ENCODE measurements at regions not wholly inside any gene's neighbourhood (a gene's known extent, or its start where the extent isn't known, plus 50 kb on each side); places are given as distances from the start of the nearest gene placed in this dataset.

- Histone ChIP-seq H3K4me3 (ENCODE audit: control insufficient read depth in 2 of 3, extremely low read depth in 1 of 3, insufficient read depth in 2 of 3, low read depth in 1 of 3, low read length in 3 of 3) (no peak overlapping the region), H3K9me1 (ENCODE audit: control insufficient read depth, extremely low read depth, insufficient read depth, low read length) (peaks cover 3% of the 10 kb centered on the region), H3K9ac (ENCODE audit: control insufficient read depth, extremely low read depth, insufficient read depth, low read length) (no peak overlapping the region), H2AFZ (ENCODE audit: control insufficient read depth, low read length) (no peak overlapping the region), H3K27me3 (ENCODE audit: control insufficient read depth, extremely low read depth, insufficient read depth, low read length) (no peaks in the 10 kb centered on the region), H3K36me3 (ENCODE audit: control insufficient read depth in 2 of 2, extremely low read depth in 1 of 2, insufficient read depth in 2 of 2, low read length in 2 of 2) (no peaks in the 10 kb centered on the region), H3K4me1 (ENCODE audit: control insufficient read depth, extremely low read depth, insufficient read depth, low read length) (peaks cover 30% of the 10 kb centered on the region), H3K27ac (ENCODE audit: control insufficient read depth, insufficient read depth, low read length) (no peak overlapping the region), H4K20me1 (ENCODE audit: control insufficient read depth, extremely low read depth, insufficient read depth, low read length) (no peaks in the 10 kb centered on the region), H3K79me2 (ENCODE audit: control insufficient read depth, insufficient read depth, low read length) (peaks cover 8% of the 10 kb centered on the region), H3K4me2 (ENCODE audit: control insufficient read depth, extremely low read depth, insufficient read depth, low read depth, low read length) (no peak overlapping the region), H3K9me3 (ENCODE audit: control insufficient read depth, low read depth, low read length) (no peaks in the 10 kb centered on the region)
- TF ChIP-seq EZH2 (IDR thresholded peaks at IDR 0.05; ENCODE audit: low read length) (no peak), CTCF (optimal IDR thresholded peaks at IDR 0.05 in 1 of 3, IDR thresholded peaks at IDR 0.05 in 1 of 3, conservative IDR thresholded peaks at IDR 0.05 in 1 of 3; ENCODE audit: extremely low read depth in 1 of 3, insufficient read depth in 2 of 3, low read length in 3 of 3) (peak; percentile 58 to 78 (median 61))
- DNase-seq (ENCODE audit: low read depth, low spot score) (no peak), FAIRE-seq (peak; percentile 97)
- dilution Hi-C loops (cut with MboI; ENCODE audit: extremely low pct_ligation_motif_present, low sequenced_read_pairs) = no loop called here
Observed at GRCh38 chr6:56757588-56757984, 114.9 kb upstream of the DST start.

- H3K4me2 ChIP-seq (ENCODE audit: control insufficient read depth, extremely low read depth, insufficient read depth, low read depth, low read length) = no peak overlapping the region
- no peaks in the 10 kb centered on the region for H3K9me3 ChIP-seq (ENCODE audit: control insufficient read depth, low read depth, low read length)
- H3K4me3 ChIP-seq (ENCODE audit: control insufficient read depth in 2 of 3, extremely low read depth in 1 of 3, insufficient read depth in 2 of 3, low read depth in 1 of 3, low read length in 3 of 3) = no peak overlapping the region
- H3K9me1 ChIP-seq (ENCODE audit: control insufficient read depth, extremely low read depth, insufficient read depth, low read length) = peaks cover 3% of the 10 kb centered on the region
- no peaks in the 10 kb centered on the region for H4K20me1 ChIP-seq (ENCODE audit: control insufficient read depth, extremely low read depth, insufficient read depth, low read length)
- no peak overlapping the region for H3K27ac ChIP-seq (ENCODE audit: control insufficient read depth, insufficient read depth, low read length)
- H2AFZ ChIP-seq (ENCODE audit: control insufficient read depth, low read length) = no peak overlapping the region
- H3K4me1 ChIP-seq (ENCODE audit: control insufficient read depth, extremely low read depth, insufficient read depth, low read length) = peaks cover 33% of the 10 kb centered on the region
- no peak for TF ChIP-seq EZH2 (IDR thresholded peaks at IDR 0.05; ENCODE audit: low read length)
- no peak for TF ChIP-seq CTCF (optimal IDR thresholded peaks at IDR 0.05 in 1 of 3, IDR thresholded peaks at IDR 0.05 in 1 of 3, conservative IDR thresholded peaks at IDR 0.05 in 1 of 3; ENCODE audit: extremely low read depth in 1 of 3, insufficient read depth in 2 of 3, low read length in 3 of 3)
- no peak for DNase-seq (ENCODE audit: low read depth, low spot score)
- no peaks in the 10 kb centered on the region for H3K36me3 ChIP-seq (ENCODE audit: control insufficient read depth in 2 of 2, extremely low read depth in 1 of 2, insufficient read depth in 2 of 2, low read length in 2 of 2)
- no peaks in the 10 kb centered on the region for H3K27me3 ChIP-seq (ENCODE audit: control insufficient read depth, extremely low read depth, insufficient read depth, low read length)
- FAIRE-seq = peak; percentile 46
- no peak overlapping the region for H3K9ac ChIP-seq (ENCODE audit: control insufficient read depth, extremely low read depth, insufficient read depth, low read length)
- dilution Hi-C loops (cut with MboI; ENCODE audit: extremely low pct_ligation_motif_present, low sequenced_read_pairs) = no loop called here
- H3K79me2 ChIP-seq (ENCODE audit: control insufficient read depth, insufficient read depth, low read length) = peaks cover 8% of the 10 kb centered on the region
Observed at GRCh38 chr6:56756791-56757587, 114.3 kb upstream of the DST start.
